ENCODE measurements at regions not wholly inside any gene's neighbourhood (a gene's known extent, or its start where the extent isn't known, plus 50 kb on each side); places are given as distances from the start of the nearest gene placed in this dataset.
A peak's percentile ranks its signal among the peaks of the same experiment; 100 is the strongest.

- no peak overlapping the region for H3K4me3 ChIP-seq (ENCODE audit: control insufficient read depth, low read depth, low read length)
- no peak for DNase-seq (ENCODE audit: low read depth)
- no peak for TF ChIP-seq CTCF (conservative IDR thresholded peaks at IDR 0.05; ENCODE audit: control insufficient read depth, insufficient read depth, low read depth, low read length)
Observed at GRCh38 chr20:4585758-4586157, 100.5 kb upstream of the PRNP start.

- TF ChIP-seq CTCF (conservative IDR thresholded peaks at IDR 0.05; ENCODE audit: control insufficient read depth, insufficient read depth, low read depth, low read length) = no peak
- no peak overlapping the region for H3K4me3 ChIP-seq (ENCODE audit: control insufficient read depth, low read depth, low read length)
- peak; percentile 91 for DNase-seq (ENCODE audit: low read depth)
Observed at GRCh38 chr20:4585104-4585753, 101.0 kb upstream of the PRNP start.

GRCh38 chr20:4584510-4584909 lies 101.7 kb upstream of the PRNP start:
- no peak for TF ChIP-seq CTCF (conservative IDR thresholded peaks at IDR 0.05; ENCODE audit: control insufficient read depth, insufficient read depth, low read depth, low read length)
- H3K4me3 ChIP-seq (ENCODE audit: control insufficient read depth, low read depth, low read length) = no peak overlapping the region
- no peak for DNase-seq (ENCODE audit: low read depth)

GRCh38 chr20:4581838-4582237 lies 104.4 kb upstream of the PRNP start:
- H3K4me3 ChIP-seq (ENCODE audit: control insufficient read depth, low read depth, low read length) = no peak overlapping the region
- TF ChIP-seq CTCF (conservative IDR thresholded peaks at IDR 0.05; ENCODE audit: control insufficient read depth, insufficient read depth, low read depth, low read length) = peak; percentile 11
- no peak for DNase-seq (ENCODE audit: low read depth)

- TF ChIP-seq CTCF (conservative IDR thresholded peaks at IDR 0.05; ENCODE audit: control insufficient read depth, insufficient read depth, low read depth, low read length) = no peak
- no peak overlapping the region for H3K4me3 ChIP-seq (ENCODE audit: control insufficient read depth, low read depth, low read length)
- no peak for DNase-seq (ENCODE audit: low read depth)
Observed at GRCh38 chr20:4578375-4578774, 107.9 kb upstream of the PRNP start.

- DNase-seq (ENCODE audit: low read depth) = no peak
- no peak for TF ChIP-seq CTCF (conservative IDR thresholded peaks at IDR 0.05; ENCODE audit: control insufficient read depth, insufficient read depth, low read depth, low read length)
- H3K4me3 ChIP-seq (ENCODE audit: control insufficient read depth, low read depth, low read length) = no peak overlapping the region
Observed at GRCh38 chr20:4574356-4574690, 111.9 kb upstream of the PRNP start.
